ENCODE measurements at regions not wholly inside any gene's neighbourhood (a gene's known extent, or its start where the extent isn't known, plus 50 kb on each side); places are given as distances from the start of the nearest gene placed in this dataset.

- in situ Hi-C loops (cut with HindIII; ENCODE audit: extremely low pct_ligation_motif_present, low pct_unique_long_range_greater_than_20kb) = no loop called here
- Histone ChIP-seq H3K36me3 (replicated peaks in 1 of 2; ENCODE audit: control insufficient read depth in 1 of 2, insufficient read depth in 2 of 2, low read length in 2 of 2) (no peaks in the 10 kb centered on the region), H3K79me2 (ENCODE audit: insufficient read depth, low read length) (no peaks in the 10 kb centered on the region), H3K9me3 (ENCODE audit: low read length) (no peaks in the 10 kb centered on the region), H2AFZ (ENCODE audit: low read length) (no peak overlapping the region), H3K9ac (ENCODE audit: insufficient read depth, low read depth, low read length) (no peak overlapping the region), H3K4me2 (ENCODE audit: low read depth, low read length) (no peak overlapping the region), H3K27ac (ENCODE audit: extremely low read length, insufficient read depth, low read length) (no peak overlapping the region), H4K20me1 (ENCODE audit: insufficient read depth, low read length) (no peaks in the 10 kb centered on the region), H3K27me3 (ENCODE audit: control insufficient read depth in 1 of 2, insufficient read depth in 2 of 2, low read length in 2 of 2) (no peaks in the 10 kb centered on the region; a peak in 1 of 5 replicates), H3K4me3 (replicated peaks in 1 of 3; ENCODE audit: insufficient read depth in 1 of 3, low read depth in 2 of 3, low read length in 3 of 3) (no peak overlapping the region), H3K4me1 (ENCODE audit: insufficient read depth, low read length) (no peaks in the 10 kb centered on the region)
- POLR2A ChIA-PET = no interaction called here
- whole genome bisulfite sequencing (ENCODE audit: low lambda C conversion rate) = 46% methylated on average over 2 of the region's 2 CpGs
- DNase-seq (ENCODE audit: low spot score) = no peak
- no TSS peak for BruUV-seq (replicated peaks)
- no peak for ATAC-seq
- intact Hi-C loops (cut with micrococcal nuclease; ENCODE audit: unreplicated experiment) = no loop called here
- no peak for TF ChIP-seq KDM6A (CRISPR knock-in tag; IDR thresholded peaks at IDR 0.05; ENCODE audit: low read depth)
- TF ChIP-seq, protein P1, sequence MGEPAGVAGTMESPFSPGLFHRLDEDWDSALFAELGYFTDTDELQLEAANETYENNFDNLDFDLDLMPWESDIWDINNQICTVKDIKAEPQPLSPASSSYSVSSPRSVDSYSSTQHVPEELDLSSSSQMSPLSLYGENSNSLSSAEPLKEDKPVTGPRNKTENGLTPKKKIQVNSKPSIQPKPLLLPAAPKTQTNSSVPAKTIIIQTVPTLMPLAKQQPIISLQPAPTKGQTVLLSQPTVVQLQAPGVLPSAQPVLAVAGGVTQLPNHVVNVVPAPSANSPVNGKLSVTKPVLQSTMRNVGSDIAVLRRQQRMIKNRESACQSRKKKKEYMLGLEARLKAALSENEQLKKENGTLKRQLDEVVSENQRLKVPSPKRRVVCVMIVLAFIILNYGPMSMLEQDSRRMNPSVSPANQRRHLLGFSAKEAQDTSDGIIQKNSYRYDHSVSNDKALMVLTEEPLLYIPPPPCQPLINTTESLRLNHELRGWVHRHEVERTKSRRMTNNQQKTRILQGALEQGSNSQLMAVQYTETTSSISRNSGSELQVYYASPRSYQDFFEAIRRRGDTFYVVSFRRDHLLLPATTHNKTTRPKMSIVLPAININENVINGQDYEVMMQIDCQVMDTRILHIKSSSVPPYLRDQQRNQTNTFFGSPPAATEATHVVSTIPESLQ (CRISPR knock-in tag; conservative IDR thresholded peaks at IDR 0.05) = no peak
- TF ChIP-seq GTF3A (CRISPR knock-in tag; conservative IDR thresholded peaks at IDR 0.05) = no peak
- TF ChIP-seq, protein P2, sequence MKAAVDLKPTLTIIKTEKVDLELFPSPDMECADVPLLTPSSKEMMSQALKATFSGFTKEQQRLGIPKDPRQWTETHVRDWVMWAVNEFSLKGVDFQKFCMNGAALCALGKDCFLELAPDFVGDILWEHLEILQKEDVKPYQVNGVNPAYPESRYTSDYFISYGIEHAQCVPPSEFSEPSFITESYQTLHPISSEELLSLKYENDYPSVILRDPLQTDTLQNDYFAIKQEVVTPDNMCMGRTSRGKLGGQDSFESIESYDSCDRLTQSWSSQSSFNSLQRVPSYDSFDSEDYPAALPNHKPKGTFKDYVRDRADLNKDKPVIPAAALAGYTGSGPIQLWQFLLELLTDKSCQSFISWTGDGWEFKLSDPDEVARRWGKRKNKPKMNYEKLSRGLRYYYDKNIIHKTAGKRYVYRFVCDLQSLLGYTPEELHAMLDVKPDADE (CRISPR knock-in tag; IDR thresholded peaks at IDR 0.05) = no peak
- no peak for TF ChIP-seq SAP130 (CRISPR knock-in tag; IDR thresholded peaks at IDR 0.05; ENCODE audit: low read depth)
- TF ChIP-seq, protein P3, sequence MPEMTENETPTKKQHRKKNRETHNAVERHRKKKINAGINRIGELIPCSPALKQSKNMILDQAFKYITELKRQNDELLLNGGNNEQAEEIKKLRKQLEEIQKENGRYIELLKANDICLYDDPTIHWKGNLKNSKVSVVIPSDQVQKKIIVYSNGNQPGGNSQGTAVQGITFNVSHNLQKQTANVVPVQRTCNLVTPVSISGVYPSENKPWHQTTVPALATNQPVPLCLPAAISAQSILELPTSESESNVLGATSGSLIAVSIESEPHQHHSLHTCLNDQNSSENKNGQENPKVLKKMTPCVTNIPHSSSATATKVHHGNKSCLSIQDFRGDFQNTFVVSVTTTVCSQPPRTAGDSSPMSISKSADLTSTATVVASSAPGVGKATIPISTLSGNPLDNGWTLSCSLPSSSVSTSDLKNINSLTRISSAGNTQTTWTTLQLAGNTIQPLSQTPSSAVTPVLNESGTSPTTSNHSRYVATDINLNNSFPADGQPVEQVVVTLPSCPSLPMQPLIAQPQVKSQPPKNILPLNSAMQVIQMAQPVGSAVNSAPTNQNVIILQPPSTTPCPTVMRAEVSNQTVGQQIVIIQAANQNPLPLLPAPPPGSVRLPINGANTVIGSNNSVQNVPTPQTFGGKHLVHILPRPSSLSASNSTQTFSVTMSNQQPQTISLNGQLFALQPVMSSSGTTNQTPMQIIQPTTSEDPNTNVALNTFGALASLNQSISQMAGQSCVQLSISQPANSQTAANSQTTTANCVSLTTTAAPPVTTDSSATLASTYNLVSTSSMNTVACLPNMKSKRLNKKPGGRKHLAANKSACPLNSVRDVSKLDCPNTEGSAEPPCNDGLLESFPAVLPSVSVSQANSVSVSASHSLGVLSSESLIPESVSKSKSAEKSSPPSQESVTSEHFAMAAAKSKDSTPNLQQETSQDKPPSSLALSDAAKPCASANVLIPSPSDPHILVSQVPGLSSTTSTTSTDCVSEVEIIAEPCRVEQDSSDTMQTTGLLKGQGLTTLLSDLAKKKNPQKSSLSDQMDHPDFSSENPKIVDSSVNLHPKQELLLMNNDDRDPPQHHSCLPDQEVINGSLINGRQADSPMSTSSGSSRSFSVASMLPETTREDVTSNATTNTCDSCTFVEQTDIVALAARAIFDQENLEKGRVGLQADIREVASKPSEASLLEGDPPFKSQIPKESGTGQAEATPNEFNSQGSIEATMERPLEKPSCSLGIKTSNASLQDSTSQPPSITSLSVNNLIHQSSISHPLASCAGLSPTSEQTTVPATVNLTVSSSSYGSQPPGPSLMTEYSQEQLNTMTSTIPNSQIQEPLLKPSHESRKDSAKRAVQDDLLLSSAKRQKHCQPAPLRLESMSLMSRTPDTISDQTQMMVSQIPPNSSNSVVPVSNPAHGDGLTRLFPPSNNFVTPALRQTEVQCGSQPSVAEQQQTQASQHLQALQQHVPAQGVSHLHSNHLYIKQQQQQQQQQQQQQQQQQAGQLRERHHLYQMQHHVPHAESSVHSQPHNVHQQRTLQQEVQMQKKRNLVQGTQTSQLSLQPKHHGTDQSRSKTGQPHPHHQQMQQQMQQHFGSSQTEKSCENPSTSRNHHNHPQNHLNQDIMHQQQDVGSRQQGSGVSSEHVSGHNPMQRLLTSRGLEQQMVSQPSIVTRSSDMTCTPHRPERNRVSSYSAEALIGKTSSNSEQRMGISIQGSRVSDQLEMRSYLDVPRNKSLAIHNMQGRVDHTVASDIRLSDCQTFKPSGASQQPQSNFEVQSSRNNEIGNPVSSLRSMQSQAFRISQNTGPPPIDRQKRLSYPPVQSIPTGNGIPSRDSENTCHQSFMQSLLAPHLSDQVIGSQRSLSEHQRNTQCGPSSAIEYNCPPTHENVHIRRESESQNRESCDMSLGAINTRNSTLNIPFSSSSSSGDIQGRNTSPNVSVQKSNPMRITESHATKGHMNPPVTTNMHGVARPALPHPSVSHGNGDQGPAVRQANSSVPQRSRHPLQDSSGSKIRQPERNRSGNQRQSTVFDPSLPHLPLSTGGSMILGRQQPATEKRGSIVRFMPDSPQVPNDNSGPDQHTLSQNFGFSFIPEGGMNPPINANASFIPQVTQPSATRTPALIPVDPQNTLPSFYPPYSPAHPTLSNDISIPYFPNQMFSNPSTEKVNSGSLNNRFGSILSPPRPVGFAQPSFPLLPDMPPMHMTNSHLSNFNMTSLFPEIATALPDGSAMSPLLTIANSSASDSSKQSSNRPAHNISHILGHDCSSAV (CRISPR knock-in tag; IDR thresholded peaks at IDR 0.05; ENCODE audit: borderline replicate concordance) = no peak
- TF ChIP-seq MTA3 (CRISPR knock-in tag; IDR thresholded peaks at IDR 0.05) = no peak
- FAIRE-seq = no peak
- CTCF ChIA-PET (ENCODE audit: low intra/inter-chr PET ratio, low total read pairs) = no interaction called here
Measured at GRCh38 chr21:35716876-35717565, 343.3 kb downstream of the SETD4 start.

All from HepG2 (cell line).